Activated T-cell treated with anti-CD3 and anti-CD28 coated beads for 4 hours (primary cell): ENCODE measurements at regions not wholly inside any gene's neighbourhood (a gene's known extent, or its start where the extent isn't known, plus 50 kb on each side); places are given as distances from the start of the nearest gene placed in this dataset.
"Not testable (repeated sequence)": the region's sequence is repeated elsewhere in the genome, so short reads cannot be mapped to it uniquely, and the experiment has no call there.

Experiments used
- DNase-seq: peaks from one replicate; pipeline ENCODE4 v3.0.0-alpha.2; 2020

GRCh38 chr9:65566018-65566417 is 109.7 kb upstream of the ZNG1E start:
- DNase-seq, result not testable (repeated sequence)

DNA sequence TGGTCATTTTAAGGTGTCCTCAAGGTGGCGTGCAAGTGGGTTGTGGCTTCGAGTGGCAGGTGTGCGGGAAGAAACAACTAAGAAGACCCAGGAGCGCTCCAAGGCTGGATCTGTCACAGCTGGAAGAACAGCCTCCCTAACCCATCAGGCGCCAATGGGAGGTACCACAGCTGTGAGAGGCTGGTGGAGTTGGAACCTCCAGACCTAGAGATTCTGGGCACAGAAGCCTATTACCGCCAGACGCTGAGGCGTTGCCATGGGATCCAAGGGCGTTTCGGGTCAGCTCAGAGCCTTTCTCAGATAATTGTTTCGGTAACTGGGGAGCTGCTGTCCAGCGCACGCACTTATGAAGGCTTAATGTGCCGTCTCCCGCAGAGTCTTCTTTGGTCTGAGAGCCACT is 156.7 kb upstream of the ZNG1E start:
- not testable (repeated sequence) for DNase-seq

GRCh38 chr9:65514465-65514864 is 161.3 kb upstream of the ZNG1E start:
- DNase-seq, result not testable (repeated sequence)

- DNase-seq, result not testable (repeated sequence)
These were observed 167.8 kb upstream of the ZNG1E start for GRCh38 chr9:65507897-65508296.

DNA sequence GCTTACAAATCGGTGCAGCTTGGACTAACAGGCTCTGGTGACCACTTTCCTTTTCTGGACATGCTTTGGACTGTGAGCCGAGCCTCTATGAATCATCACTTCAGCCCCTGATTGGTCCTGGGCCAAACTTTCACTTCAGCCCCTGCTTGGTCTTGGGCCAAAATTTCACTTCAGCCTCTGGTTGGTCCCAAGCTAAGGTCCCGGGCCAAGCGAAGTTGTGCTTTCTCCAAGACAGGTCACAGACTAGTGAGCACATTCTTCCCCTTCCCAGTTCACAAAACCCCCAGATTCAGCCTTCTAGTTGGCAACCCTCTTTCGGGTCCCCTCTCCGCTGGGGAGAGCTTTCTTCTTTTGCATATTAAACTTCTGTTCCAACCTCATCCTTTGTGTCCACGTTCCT is 171.0 kb upstream of the ZNG1E start:
- DNase-seq, result not testable (repeated sequence)

DNA sequence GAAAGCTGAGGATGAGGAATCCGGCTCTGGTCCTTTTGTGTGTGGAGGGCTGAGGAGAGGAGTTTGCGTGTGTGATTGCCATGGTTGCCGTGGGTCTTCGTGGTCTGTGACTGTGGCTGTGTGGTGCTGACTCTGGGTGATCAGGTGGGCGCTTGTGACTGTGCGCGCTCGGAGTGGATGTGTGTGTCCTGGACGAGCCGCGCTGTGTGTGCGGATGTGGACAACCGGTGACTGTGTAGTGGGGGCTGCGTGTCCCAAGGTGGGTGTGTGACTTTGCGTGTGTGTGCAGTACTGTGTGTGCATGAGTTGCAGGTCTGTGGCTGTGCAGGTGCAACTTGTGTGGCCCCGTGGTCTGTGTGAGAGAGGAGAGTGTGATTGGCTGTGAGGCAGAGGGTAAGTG is 172.0 kb upstream of the ZNG1E start:
- DNase-seq, result not testable (repeated sequence)

DNA sequence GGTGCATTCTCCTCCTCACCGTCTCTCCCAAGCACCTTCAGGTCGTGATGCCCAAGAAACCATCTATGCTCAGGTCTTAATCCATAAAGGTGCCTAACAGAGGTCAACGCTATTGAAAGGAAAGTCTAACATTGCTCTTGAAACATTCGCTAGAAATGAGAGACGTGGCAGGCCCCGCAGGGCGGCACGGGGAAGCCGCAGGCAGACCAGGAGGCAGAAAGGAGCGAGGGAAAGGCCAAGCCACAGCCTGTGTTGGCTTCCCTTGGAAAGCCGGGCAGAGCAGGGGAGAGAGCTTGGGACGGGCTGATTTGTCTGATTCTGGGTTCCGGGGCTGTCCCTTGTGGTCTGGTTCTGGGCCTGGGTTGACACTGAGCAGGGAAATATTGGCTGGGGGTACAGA is 192.8 kb upstream of the ZNG1E start:
- DNase-seq, result not testable (repeated sequence)

GRCh38 chr9:65481291-65481690 is 194.4 kb upstream of the ZNG1E start:
- DNase-seq, result not testable (repeated sequence)

GRCh38 chr9:65474891-65475290 is 189.9 kb upstream of the FOXD4L5 start:
- DNase-seq, result not testable (repeated sequence)

- not testable (repeated sequence) for DNase-seq
These were observed 188.2 kb upstream of the FOXD4L5 start for GRCh38 chr9:65473059-65473822.

DNA sequence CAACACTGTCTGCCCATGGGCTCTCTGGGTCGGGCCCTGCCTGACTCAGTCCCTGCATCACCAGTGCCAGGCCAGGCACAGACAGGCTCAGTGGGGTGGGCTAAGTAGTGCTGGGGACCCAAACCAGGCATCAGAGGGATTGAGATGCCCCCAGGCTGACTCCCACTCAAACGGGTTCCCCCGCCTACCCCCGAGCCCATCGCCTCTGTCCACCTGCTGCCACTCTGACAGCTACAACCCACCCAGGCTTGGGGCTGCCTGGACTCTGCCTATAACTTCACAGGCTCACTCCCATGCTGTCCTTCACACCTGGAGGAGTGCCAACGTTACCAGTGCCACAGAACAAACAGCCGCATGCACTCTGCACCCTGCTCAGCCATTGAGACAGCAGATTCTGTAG is 186.1 kb upstream of the FOXD4L5 start:
- DNase-seq, result not testable (repeated sequence)

- not testable (repeated sequence) for DNase-seq
These were observed 182.1 kb upstream of the FOXD4L5 start for GRCh38 chr9:65466911-65467734.

DNA sequence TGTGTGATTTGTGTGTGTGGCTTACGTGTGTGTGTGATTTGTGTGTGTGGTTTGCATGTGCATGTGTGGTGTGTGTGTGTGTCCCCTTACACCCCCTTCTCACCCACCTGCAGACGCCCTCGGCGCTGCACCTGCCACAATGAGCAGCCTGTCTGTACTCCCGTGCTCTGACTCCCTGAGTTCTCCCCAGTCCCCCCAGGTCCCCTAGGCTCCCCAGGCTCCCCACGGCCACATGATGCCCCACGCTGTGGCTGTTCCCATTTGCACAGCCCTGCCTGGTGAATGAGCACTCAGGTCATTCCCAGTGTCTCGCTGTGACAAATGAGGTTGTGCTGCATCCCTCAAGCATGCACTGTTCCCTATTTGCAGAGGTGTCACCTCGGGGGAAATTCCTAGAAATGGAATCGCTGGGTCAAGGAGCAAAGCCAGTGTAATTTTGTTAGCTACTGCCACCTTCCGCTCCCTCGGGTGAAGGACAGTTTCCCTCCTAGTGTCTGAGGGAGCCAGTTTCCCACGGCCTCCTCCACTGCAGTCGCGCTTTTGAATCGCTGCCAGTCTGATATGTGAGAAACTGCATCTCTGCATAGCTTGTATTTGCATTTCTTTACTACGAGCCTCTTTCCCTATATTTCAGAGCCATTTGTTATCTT is 180.4 kb upstream of the FOXD4L5 start:
- DNase-seq, result not testable (repeated sequence)

DNA sequence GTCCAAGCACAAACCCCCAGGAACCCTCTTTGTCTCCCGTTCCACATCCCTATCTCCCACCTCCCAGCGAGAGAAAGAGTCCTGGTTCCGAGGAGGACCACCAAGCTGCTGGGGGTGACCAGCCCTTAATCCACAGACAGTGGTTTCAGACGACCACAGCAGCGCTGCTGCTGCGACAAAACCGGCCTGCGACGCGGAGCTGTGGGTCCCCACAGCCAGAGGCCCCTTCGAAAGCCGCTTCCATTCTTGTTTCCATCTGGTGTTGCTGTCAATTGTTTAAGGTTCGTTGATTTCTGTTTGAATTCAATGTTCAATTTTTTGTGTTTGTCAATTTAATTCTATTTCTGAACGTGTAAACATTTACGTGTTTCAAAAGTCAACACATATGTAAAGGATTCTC is 177.5 kb upstream of the FOXD4L5 start:
- DNase-seq, result not testable (repeated sequence)

GRCh38 chr9:65459756-65460320 is 174.8 kb upstream of the FOXD4L5 start:
- no peak for DNase-seq

GRCh38 chr9:65458992-65459391 is 174.0 kb upstream of the FOXD4L5 start:
- DNase-seq, result no peak

GRCh38 chr9:65458465-65458864 is 173.5 kb upstream of the FOXD4L5 start:
- DNase-seq, result no peak

DNA sequence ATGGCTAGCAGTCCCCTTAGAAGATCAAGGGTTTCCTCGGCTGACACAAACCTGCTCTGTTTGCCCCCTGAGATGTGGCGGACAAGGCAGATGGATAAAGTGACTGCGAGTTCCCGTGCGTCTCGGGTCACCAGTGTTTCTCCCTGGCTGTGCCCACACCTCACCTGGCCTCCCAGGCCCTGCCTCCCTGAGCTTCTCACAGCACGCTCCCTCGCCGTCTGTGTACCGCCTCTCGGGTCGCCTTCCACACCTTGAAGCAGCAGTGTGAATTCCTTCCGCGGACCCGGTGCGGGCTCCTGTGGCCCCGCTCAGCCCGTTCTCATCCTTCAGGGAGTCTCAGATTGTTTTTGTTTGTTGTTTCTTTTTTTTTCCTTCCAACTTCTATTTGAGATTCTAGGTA is 172.0 kb upstream of the FOXD4L5 start:
- not testable (repeated sequence) for DNase-seq

DNA sequence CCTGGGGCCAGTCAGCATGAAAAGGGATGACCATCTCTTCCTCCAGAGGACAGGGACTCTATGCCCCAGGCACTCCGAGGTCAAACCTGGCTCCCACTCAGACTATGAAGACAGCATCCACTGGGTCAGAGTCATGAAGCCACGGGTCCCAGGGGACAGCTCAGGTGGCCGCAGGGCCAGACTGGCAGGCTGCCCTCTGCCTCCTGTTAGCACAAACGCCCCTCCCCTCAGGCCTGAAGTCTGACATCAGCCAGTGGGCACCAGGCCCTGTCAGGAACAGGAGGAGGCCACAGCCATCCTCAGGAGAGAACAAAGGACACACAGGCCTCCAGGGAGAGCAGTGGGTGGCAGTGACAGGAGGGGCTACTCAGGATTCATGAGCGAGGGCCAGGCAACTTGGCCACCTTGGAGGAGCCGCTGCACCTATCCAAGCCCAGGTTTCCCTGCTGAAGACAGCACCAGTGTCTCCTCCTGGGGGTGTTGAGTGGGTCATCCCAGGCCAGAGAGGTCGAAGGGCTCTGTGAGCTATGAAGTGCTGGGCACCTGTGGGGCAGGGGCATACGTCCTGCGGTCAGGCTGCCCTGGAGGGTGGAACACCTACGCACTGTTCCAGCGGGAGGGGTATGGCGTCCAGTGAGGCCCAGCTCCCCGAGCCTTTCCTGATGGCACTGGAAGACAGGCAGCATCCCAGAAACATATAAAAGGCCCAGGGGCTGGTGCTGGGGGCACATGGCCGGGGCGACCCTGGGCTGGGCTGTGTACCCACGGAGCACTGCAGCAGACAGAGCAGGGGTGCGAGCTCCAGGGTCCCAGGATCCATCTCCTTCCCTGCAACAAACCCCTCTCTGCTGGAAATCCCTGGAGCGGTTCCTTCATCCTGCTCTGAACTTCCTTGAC is 171.0 kb upstream of the FOXD4L5 start:
- DNase-seq, result not testable (repeated sequence)

DNA sequence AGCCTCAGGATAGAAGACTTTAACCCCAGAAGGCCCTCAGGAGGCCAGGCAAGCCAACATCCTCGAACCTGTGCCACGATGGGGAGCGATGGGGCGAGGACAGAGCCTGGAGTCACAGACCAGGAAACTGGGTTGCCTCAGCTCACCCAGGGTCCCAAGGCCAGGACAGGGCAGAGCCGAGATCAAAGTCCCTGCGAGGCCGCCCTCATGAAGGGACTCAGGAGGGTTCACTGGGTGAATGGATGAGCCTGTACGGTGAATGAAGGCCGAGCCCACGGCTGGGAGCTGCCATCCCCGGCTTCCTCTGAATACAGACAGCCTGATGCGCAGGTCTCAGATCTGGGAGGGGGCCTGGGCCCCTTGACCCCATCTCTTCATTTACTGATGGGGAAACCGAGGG is 170.1 kb upstream of the FOXD4L5 start:
- DNase-seq, result not testable (repeated sequence)

DNA sequence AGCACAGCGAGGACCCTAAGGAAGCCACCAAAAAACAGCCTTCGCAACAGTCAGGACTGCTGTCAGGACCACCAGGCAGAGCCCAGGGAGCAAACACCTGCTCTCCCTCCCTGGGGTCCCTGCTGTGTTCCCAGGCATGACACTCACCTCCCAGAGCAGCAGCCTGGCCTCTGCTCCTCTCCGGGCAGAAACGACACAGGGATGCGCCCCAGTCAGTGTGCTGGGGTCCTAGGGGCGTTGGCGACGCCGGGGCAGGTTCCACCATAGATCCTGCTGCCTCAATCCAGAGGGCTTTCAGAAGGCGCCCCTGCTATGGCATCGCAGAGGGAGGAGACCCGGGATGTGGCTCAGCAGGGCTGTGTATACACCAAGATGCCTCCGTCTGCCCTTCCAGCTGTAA is 169.7 kb upstream of the FOXD4L5 start:
- not testable (repeated sequence) for DNase-seq

DNA sequence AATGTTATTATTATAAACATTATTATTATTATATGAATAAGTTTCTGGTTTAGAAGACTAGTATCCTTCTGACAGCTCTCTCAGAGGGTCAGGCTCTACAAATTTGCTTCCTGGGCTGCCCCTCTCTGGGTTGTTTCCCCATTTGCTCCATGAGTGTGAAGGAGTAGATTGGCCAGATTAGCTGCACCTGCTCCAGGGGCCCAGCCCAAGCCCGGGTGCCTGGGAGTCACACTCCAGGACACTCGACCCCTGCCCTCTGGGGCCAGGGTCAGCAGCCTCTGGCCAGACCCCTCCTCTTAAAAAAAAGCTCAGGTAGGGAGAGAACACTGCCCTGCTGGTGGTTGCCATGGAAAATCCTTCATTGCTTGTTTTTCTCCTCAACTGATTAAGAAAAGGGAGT is 169.0 kb upstream of the FOXD4L5 start:
- DNase-seq, result not testable (repeated sequence)
